IgD-negative memory B cell (primary cell): ENCODE measurements at regions not wholly inside any gene's neighbourhood (a gene's known extent, or its start where the extent isn't known, plus 50 kb on each side); places are given as distances from the start of the nearest gene placed in this dataset.
"Not testable (repeated sequence)": the region's sequence is repeated elsewhere in the genome, so short reads cannot be mapped to it uniquely, and the experiment has no call there.

Experiments
- H3K27ac Mint-ChIP-seq, 3 donors: one replicate each; pipeline ENCODE4 v1.8.0; 2020 to 2022; ENCODE audit warnings: mild to moderate bottlenecking in 3 of 3, mixed read lengths in 3 of 3, moderate library complexity in 1 of 3
- H3K27me3 Mint-ChIP-seq: one replicate; pipeline ENCODE4 v1.8.0; 2021; ENCODE audit warnings: mixed read lengths
- H3K36me3 Mint-ChIP-seq: one replicate; pipeline ENCODE4 v1.8.0; 2020; ENCODE audit warnings: mild to moderate bottlenecking, mixed read lengths
- H3K4me1 Mint-ChIP-seq, 3 donors: one replicate each; pipeline ENCODE4 v1.8.0; 2020 to 2022; ENCODE audit warnings: mixed read lengths in 3 of 3, mild to moderate bottlenecking in 1 of 3
- H3K4me3 Mint-ChIP-seq, 4 donors: one replicate each; pipeline ENCODE4 v1.8.0; 2020 to 2022; ENCODE audit warnings: mild to moderate bottlenecking in 4 of 4, mixed read lengths in 4 of 4, moderate library complexity in 3 of 4
- H3K9me3 Mint-ChIP-seq, 3 donors: one replicate each; pipeline ENCODE4 v1.8.0; 2020 to 2021; ENCODE audit warnings: mixed read lengths in 3 of 3, mild to moderate bottlenecking in 1 of 3

DNA sequence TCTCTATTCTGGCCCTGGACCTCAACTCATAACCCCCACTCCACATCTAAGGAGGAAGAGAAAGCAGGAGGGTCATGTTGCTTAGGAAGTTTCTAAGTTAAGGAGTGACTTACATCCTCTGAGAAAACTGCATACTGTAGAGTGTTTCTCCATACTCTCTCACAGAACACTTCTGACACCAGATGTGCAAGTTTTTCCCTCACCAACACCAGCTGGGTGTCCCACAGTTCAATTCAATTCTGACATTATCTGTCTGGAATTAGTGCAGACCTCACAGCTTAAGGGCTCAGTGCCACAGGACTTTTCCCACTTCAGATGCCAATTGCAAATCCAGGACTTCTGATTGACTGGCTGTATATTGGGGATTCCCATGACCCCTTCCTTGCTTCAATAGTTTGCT lies 89.0 kb upstream of the SFRP2 start:
- H3K27me3 Mint-ChIP-seq: no peaks in the 10 kb centered on the region
- no peak overlapping the region for H3K4me3 Mint-ChIP-seq
- H3K27ac Mint-ChIP-seq: no peak overlapping the region
- no peaks in the 10 kb centered on the region for H3K4me1 Mint-ChIP-seq
- H3K36me3 Mint-ChIP-seq: no peaks in the 10 kb centered on the region
- H3K9me3 Mint-ChIP-seq: peaks cover 8 to 18% (median 14%) of the 10 kb centered on the region in 3 donors

DNA sequence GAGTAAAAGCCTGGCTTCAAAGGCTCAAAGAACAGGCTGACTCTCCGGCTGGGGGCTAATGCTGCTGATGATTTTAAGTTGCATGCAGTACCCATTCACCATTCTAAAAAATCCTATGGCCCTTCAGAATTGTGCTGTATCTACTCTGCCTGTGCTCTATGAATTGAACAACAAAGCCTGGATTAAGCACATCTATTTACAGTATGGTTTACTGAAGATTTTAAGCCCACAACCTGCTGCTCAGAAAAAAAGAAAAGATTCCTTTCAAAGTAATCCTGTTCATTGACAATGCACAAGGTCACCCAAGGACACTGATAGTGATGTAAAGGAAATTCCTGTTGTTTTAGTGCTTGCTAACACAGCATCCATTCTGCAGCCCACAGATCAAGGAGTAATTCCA lies 84.9 kb upstream of the SFRP2 start:
- H3K4me1 Mint-ChIP-seq: no peaks in the 10 kb centered on the region
- H3K36me3 Mint-ChIP-seq: no peaks in the 10 kb centered on the region
- H3K9me3 Mint-ChIP-seq: peaks cover 0 to 3% (median 2%) of the 10 kb centered on the region in 3 donors
- no peak overlapping the region for H3K4me3 Mint-ChIP-seq
- H3K27ac Mint-ChIP-seq: no peak overlapping the region
- H3K27me3 Mint-ChIP-seq: peaks cover 1% of the 10 kb centered on the region

DNA sequence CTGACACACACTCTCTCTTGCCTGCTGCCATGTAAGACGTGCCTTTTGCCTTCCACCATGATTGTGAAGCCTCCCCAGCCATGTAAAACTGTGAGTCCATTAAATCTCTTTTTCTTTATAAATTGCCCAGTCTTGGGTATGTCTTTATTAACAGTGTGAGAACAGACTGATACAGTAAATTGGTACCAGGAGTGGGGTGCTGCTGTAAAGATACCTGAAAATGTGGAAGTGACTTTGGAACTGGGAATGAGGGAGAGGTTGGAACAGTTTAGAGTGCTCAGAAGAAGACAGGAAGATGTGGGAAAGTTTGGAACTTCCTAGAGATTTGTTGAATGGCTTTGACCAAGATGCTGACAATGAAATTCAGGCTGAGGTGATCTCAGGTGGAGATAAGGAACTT lies 77.9 kb upstream of the SFRP2 start:
- not testable (repeated sequence) for H3K36me3 Mint-ChIP-seq, H3K4me1 Mint-ChIP-seq, H3K27me3 Mint-ChIP-seq, H3K4me3 Mint-ChIP-seq, H3K27ac Mint-ChIP-seq
- peaks cover 9 to 42% (median 17%) of the 10 kb centered on the region in 3 donors for H3K9me3 Mint-ChIP-seq

DNA sequence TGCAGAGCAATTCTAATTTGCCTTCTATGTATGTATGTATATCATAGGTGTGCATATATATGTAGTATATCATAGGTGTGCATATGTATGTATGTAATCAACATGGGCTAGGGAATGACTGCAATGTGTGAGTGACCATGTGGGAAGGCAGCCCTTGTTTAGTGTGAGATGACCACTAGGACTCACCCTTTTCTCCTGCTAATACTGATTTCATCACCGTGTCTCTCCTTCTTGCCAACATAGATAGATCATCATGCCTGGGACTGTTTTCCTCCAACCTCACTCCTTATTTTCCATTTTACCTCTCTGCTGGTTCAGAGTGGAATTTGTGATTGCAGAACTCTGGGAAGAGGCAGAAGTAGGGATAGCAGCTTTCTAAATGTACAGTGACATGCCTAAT lies 63.6 kb upstream of the SFRP2 start:
- peaks cover 6 to 16% (median 6%) of the 10 kb centered on the region in 3 donors for H3K9me3 Mint-ChIP-seq
- no peaks in the 10 kb centered on the region for H3K4me1 Mint-ChIP-seq
- H3K36me3 Mint-ChIP-seq: peaks cover 2% of the 10 kb centered on the region
- peaks cover 7% of the 10 kb centered on the region for H3K27me3 Mint-ChIP-seq
- H3K27ac Mint-ChIP-seq: no peak overlapping the region
- no peak overlapping the region for H3K4me3 Mint-ChIP-seq

DNA sequence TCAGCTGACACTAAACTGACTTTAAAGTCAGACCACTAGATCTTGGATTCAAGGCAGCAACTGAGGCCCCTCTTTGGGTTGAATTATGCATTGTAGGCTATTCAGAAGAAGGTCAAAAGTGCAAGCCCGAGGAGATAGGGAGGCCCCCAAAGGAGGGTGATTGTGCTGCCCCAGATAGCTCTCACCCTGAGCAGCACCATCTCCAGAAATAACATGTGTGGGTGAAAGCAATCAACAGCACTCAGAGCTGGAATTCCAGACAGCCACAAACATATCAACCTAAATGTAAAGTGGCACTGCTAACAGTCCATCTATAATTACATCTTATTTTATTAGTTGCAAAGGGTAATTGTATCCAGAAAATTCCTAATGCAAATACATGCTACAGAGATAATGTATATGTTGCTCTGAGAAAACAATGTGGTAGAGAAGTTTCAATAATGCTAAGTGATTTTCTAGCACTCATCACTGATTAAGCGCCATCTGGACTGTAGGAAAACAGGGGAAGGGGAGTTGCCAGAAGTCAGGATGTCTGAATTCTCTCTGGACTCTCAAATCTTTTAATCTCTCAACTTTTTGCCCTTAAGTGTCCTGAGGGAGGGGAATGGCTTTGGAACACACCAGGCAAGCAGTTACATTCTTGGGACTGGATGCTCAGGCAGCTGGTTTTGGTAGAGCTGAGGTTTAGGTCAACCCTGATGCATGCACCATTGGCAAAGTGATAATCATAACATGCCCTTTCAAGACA lies 61.8 kb upstream of the SFRP2 start:
- peaks cover 13% of the 10 kb centered on the region for H3K27me3 Mint-ChIP-seq
- no peak overlapping the region for H3K27ac Mint-ChIP-seq
- H3K4me1 Mint-ChIP-seq: no peaks in the 10 kb centered on the region
- no peak overlapping the region for H3K4me3 Mint-ChIP-seq
- H3K9me3 Mint-ChIP-seq: peaks cover 5 to 16% (median 6%) of the 10 kb centered on the region in 3 donors
- H3K36me3 Mint-ChIP-seq: peaks cover 2% of the 10 kb centered on the region

DNA sequence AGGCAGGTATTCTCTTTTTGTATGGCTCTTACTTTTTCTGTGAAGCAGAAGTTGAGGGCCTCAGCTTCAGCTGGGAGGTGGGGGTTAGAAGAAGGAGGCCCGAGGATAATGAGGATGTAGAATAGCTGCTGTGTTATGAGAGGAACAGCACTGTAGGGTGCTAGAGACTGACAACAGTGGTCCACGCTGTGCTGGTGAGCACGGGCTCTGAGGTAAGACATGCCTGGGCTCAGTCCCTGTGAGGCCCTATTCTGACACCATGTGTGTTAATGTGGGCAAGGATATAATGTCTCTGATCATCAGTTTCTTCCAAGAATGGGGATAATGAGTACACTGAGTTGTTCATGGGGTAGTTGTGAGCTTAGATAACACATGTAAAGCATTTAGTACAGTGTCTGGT lies 55.3 kb upstream of the SFRP2 start:
- Mint-ChIP-seq H3K27ac (no peak overlapping the region), H3K4me3 (no peak overlapping the region), H3K4me1 (no peaks in the 10 kb centered on the region), H3K9me3 (peaks cover 0 to 3% (median 0%) of the 10 kb centered on the region in 3 donors), H3K36me3 (peaks cover 2% of the 10 kb centered on the region), H3K27me3 (peaks cover 9% of the 10 kb centered on the region)
